ENCODE measurements at regions not wholly inside any gene's neighbourhood (a gene's known extent, or its start where the extent isn't known, plus 50 kb on each side); places are given as distances from the start of the nearest gene placed in this dataset.
"Not testable (repeated sequence)": the region's sequence is repeated elsewhere in the genome, so short reads cannot be mapped to it uniquely, and the experiment has no call there.

DNA sequence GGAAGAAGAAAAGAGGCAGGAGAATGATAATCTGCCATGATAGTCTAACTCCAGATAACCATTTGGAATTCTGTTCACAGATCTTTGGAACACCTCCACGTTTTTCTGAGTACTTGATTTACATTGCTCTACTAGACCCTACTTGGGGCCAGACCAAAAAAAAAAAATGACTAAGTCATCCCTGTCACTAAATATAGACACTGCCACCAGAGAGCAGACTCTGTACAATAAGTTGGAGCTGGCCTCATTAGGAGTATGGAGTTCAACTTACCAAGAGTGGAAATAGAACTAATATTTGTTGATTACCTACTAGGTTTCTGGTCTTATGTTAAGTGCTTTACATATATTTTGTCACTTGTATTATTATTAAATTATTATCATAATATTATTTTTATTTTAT lies 80.9 kb upstream of the ZNF800 start:
- no peak for ATAC-seq
- no peaks in the 10 kb centered on the region for H3K36me3 Mint-ChIP-seq
- DNase-seq (ENCODE audit: low spot score in 2 of 2), result no peak
- H3K27ac Mint-ChIP-seq, result no peak overlapping the region
- H3K9me3 Mint-ChIP-seq, result no peaks in the 10 kb centered on the region

DNA sequence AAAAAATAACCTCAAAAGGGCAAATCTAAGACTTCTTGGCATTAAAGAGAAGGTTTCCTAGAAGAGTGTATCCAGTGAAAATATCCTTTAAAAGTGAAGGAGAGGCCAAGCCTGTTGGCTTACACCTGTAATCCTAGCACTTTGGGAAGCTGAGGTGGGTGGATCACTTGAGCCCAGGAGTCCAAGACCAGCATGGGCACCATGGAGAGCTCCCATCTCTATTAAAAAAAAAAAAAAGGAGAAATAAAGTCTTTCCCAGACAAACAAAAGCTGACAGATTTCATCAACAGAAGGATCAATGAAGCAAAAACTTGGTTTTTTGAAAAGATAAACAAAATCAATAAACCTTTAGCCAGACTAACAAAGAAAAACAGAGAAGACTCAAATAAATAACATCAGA lies 67.6 kb upstream of the ZNF800 start:
- Mint-ChIP-seq H3K36me3 (peaks cover 0 to 6% of the 10 kb centered on the region in 2 donors), H3K27ac (no peak overlapping the region), H3K9me3 (peaks cover 4 to 7% of the 10 kb centered on the region in 2 donors)
- DNase-seq (ENCODE audit: low spot score in 2 of 2) (no peak), ATAC-seq (no peak)

DNA sequence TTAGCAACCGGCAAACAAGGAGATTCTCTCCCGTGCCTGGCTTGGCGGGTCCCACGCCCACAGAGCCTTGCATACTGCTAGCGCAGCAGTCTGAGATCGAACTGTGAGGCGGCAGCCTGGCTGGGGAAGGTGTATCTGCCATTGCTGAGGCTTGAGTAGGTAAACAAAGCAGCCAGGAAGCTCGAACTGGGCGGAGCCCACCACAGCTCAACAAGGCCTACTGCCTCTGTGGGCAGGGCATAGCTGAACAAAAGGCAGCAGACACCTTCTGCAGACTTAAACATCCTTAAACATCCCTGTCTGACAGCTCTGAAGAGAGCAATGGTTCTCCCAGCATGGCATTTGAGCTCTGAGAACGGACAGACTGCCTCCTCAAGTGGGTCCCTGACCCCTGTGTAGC lies 58.8 kb upstream of the ZNF800 start:
- DNase-seq (ENCODE audit: low spot score in 2 of 2); H3K27ac Mint-ChIP-seq; H3K9me3 Mint-ChIP-seq; ATAC-seq: not testable (repeated sequence)
- H3K36me3 Mint-ChIP-seq, result peaks cover 0 to 27% of the 10 kb centered on the region in 2 donors

DNA sequence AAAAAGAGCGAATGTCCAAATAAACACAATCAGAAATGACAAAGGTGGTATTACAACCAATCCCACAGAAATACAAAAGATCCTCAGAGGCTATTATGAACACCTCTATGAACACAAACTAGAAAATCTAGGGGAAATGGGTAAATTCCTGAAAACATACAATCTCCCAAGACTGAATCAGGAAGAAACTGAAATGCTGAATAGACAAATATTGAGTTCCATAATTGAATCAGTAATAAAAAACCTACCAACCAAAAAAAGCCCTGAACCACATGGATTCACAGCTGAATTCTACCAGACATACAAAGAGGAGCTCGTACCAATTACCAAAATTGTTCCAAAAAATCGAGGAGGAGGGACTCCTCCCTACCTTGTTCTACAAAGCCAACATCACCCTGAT lies 56.1 kb upstream of the ZNF800 start:
- ATAC-seq, result no peak
- peaks cover 4 to 6% of the 10 kb centered on the region in 2 donors for H3K9me3 Mint-ChIP-seq
- DNase-seq (ENCODE audit: low spot score in 2 of 2), result no peak
- H3K27ac Mint-ChIP-seq, result no peak overlapping the region
- H3K36me3 Mint-ChIP-seq, result peaks cover 0 to 27% of the 10 kb centered on the region in 2 donors

DNA sequence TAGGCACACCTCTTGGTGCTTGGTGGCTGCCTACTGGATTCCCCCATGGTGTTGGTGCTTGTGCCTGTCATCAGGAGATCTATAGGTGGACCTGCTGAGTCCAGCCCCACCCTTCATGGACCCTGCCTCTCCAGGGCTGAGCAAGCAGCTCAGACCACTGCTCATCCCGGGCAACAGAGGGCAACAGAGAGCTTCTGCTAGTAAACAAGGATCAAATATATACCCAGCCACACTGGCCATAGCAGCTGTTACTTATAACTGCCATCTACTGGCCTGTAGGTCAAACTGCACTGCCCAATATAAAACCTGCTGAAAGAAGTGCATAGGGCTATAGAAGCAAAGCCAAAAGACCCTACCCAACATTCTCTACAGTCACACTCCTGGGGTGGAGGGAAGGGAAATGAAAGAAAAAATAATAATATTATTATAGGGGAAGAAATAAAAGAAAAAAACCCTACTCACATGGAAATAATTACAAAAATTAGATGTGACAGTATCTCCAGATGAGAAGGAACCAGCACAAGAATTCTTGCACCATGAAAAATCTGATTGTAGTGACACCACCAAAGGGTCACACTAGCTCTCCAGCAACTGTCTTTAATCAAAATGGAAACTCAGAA lies 54.9 kb upstream of the ZNF800 start:
- Mint-ChIP-seq H3K27ac (no peak overlapping the region), H3K9me3 (peaks cover 4 to 5% of the 10 kb centered on the region in 2 donors), H3K36me3 (peaks cover 0 to 24% of the 10 kb centered on the region in 2 donors)
- ATAC-seq (peak; percentile 84 to 99), DNase-seq (ENCODE audit: low spot score in 2 of 2) (peak in 1 of 2 donors; percentile 31)

DNA sequence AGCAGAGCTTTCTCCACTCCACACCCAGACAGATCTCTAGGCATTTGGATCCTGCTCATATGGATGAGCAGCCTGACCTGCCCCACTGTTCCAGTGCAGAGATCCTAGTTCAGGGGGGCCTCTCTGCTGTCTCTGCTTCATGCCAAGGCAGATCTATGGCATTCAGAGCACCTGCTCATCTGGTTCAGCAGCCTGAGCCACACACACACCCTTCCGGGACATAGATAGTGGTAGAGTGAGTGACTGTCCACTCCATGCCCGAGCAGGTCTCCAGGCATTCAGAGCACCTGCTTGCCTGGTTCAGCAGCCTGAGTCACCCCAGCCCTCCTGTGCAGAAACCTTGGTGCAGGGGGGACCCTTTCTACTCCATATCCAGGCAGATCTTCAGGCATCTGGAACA lies 54.3 kb upstream of the ZNF800 start:
- peaks cover 0 to 18% of the 10 kb centered on the region in 2 donors for H3K36me3 Mint-ChIP-seq
- no peaks in the 10 kb centered on the region for H3K9me3 Mint-ChIP-seq
- DNase-seq (ENCODE audit: low spot score in 2 of 2), result no peak
- no peak overlapping the region for H3K27ac Mint-ChIP-seq
- no peak for ATAC-seq

All from activated naive CD4-positive, alpha-beta T cell treated with anti-CD3 and anti-CD28 coated beads, Interleukin-2, amount 50 U/mL, for 72 hours (primary cell).